AG08395 (cell line): ENCODE measurements at regions not wholly inside any gene's neighbourhood (a gene's known extent, or its start where the extent isn't known, plus 50 kb on each side); places are given as distances from the start of the nearest gene placed in this dataset.
A peak's percentile ranks its signal among the peaks of the same experiment; 100 is the strongest.
"Not testable (repeated sequence)": the region's sequence is repeated elsewhere in the genome, so short reads cannot be mapped to it uniquely, and the experiment has no call there.

Source experiments
- DNase-seq: peaks from one replicate; pipeline ENCODE4 v3.0.0; 2012; ENCODE audit warnings: mixed read lengths, low spot score

GRCh38 chr1:146411923-146412322 is 183.1 kb upstream of the NOTCH2NLA start:
- DNase-seq = not testable (repeated sequence)

DNA sequence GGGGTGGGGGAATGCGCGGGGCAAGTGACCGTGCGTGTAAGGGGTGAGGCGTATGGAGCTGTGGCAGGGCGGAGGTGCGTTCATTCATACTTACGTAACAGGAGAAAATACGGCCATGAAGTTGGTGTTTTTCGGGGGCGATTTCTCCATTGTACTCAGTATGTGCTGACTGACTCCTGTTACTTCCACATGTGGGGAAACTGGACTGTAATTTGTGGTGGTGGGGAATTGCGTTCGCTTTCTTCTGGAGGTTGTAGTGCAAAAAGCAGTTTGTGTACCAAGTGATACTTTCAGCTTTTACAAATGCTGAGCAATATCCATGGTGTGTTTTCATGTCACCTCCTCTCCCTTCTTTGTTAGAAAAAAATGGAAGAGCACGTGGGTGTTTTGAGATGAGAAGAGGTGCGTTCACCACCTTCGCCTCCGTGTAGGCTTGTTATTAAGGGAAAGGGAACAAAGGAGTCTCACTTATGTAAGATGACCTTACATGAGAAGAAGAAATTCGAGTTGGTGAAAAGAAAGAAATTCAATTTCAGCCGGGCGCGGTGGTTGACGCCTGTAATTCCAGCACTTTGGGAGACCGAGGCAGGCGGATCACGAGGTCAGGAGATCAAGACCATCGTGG is 181.1 kb upstream of the NOTCH2NLA start:
- DNase-seq = peak; percentile 0

DNA sequence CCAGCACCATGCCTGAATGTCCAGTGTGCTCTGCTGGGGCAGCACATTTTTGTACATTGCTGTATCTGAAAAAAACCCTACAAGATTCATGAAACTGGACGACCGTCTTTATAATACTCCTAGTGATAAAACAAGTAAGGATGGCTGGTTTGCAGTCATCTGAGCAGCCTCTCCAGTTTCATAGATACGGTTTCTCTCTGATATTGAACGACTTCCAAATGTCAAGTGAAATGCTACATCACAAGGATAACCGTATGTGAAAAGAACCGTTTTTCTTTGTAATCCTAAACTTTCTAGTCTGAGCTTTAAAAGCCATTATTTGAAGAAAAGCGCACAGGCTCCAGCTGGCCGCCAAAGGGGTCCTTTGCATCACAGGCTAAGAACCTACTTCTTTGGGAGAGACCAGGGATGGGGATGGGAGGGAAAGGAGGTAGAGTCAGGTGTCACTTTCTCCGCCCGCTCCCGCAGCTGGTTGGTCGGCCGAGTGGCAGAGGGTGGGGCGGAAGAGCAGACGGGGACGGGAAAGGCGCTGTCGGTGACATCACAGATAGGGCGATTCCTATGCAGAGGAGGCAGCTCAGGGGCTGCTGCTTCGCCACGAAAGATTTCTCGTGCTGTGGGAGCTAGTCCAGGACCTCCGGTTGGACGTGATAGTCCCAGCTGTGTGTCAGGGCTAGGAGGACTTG is 180.4 kb upstream of the NOTCH2NLA start:
- not testable (repeated sequence) for DNase-seq

DNA sequence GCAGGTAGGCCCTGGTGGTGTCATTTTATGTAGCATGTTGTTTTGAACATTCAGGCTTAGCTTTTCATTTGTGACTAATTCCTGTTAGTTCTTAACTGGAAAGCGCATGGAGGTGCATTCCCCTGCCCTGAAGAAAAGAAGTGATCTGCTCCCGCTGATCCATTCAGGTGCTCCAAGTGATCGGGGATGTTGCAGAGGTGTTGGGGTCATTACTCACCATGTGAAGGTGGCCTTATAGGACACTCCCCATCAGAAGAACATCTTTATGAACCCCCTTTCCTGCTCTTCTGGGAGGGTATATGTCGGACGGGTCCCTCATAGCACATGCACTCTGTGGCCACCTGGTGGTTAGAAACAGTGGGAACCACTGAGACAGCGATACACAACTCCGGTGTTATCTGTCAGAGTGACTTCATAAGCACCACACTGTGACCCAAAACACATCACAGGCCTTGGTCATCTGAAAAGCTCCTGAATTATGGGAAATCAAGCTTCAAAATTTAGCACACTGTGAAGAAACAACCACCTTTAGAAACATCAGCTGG is 172.5 kb upstream of the NOTCH2NLA start:
- DNase-seq = not testable (repeated sequence)

- DNase-seq = not testable (repeated sequence)
Observed at GRCh38 chr1:146400173-146401121, 171.6 kb upstream of the NOTCH2NLA start.

DNA sequence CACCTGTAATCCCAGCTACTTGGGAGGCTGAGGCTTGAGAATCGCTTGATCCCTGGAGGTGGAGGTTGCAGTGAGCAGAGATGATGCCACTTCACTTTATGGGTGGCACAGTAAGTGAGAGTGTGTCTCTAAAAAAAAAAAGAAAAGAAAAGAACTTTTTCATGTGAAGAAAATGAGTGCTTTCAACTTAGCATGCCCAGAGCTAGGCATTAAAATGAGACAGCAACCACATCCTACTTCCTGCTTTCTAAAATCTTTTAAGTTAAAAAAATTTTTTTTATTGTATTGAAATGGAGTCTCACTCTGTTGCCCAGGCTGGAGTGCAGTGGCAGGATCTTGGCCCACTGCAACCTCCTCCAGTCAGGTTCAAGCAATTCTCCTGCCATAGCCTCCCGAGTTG is 170.4 kb upstream of the NOTCH2NLA start:
- DNase-seq = not testable (repeated sequence)

- not testable (repeated sequence) for DNase-seq
Observed at GRCh38 chr1:146396801-146397200, 168.0 kb upstream of the NOTCH2NLA start.

DNA sequence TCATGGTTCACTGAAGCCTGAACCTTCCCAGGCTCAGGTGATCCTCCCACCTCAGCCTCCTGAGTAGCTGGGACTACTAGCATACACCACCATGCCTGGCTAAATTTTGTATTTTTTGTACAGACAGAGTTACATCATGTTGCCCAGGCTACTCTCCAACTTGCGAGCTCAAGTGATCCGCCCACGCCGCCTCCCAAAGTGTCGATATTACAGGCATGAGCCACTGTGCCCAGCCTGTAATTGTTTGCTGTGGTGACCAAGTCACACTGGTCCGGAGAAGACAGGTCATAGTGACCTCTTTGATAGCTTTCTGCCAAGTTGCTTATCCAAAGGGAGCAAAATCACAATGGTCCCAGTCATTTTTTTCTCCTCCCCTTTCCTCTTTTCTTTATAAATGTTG is 167.4 kb upstream of the NOTCH2NLA start:
- DNase-seq = not testable (repeated sequence)

GRCh38 chr1:146393796-146394195 is 165.0 kb upstream of the NOTCH2NLA start:
- not testable (repeated sequence) for DNase-seq

DNA sequence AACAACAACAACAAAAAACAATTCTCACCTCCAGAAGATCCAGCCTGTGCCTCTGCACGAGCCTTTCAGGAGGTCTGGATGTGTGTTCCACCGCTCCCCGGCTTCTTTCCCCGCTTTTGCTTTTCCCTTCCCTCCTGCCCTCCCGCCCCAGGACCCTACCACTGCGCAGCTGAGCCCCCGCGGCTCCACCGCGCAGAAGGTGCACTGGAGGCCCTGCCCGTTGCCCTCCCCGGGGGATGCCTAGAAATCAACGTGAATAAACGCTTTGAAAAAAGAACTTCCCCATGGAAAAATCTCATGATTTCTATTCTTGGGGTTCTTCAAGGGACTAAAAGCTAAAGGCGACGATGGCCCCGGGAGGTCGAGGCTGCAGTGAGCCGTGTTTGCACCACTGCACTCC is 164.3 kb upstream of the NOTCH2NLA start:
- DNase-seq = not testable (repeated sequence)

- DNase-seq = not testable (repeated sequence)
Observed at GRCh38 chr1:146389178-146389577, 160.4 kb upstream of the NOTCH2NLA start.

- not testable (repeated sequence) for DNase-seq
Observed at GRCh38 chr1:146387750-146388469, 159.1 kb upstream of the NOTCH2NLA start.

DNA sequence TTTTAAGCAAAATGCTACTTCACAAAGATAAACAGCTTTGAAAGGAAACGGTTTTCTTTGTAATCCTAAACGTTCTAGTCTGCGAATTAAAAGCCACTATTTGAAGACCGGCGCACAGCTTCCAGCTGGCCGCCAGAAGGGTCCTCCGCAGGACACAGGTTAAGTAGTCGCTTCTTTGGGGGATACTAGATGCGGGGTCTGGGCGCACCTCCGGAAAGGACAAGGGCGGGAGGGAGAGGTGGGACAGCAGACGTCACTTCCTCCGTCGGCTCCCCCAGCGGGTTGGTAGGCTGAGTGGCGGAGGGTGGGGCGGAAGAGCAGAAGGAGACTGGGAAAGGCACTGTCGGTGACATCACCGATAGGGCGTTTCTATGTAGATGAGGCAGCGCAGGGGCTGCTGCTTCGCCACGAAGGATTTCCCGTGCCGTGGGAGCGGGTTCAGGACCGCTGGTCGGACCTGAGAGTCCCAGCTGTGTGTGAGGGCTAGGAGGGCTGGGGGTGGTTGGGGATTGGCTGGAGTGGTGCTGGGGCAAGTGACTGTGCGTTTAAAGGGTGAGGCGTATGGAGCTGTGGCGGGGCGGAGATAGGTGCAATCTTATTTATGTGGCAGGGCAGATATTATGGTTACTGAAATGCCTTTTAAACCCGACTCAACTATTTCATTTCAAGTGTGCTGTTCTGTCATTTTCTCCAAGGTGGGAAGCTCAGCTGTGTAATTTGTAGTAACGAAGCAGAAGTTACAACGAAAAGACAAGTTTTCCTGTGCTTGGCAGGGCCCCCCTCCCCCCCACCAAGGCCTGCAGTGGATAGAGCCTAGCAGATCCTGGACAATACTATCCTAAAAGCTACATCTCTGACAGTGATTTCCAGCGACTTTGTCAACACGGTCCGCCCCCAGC is 158.3 kb upstream of the NOTCH2NLA start:
- peak; percentile 61 for DNase-seq

DNA sequence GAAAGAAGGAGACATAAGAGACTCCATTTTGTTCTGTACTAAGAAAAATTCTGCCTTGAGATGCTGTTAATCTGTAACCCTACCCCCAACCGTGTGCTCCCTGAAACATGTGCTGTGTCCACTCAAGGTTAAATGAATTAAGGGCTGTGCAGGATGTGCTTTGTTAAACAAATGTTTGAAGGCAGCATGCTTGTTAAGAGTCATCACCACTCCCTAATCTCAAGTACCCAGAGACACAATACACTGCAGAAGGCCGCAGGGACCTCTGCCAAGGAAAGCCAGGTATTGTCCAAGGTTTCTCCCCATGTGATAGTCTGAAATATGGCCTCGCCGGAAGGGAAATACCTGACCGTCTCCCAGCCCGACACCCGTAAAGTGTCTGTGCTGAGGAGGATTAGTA is 152.4 kb upstream of the NOTCH2NLA start:
- not testable (repeated sequence) for DNase-seq

GRCh38 chr1:146376708-146377496 is 148.1 kb upstream of the NOTCH2NLA start:
- DNase-seq = peak; percentile 68

- DNase-seq = not testable (repeated sequence)
Observed at GRCh38 chr1:146376309-146376707, 147.5 kb upstream of the NOTCH2NLA start.

GRCh38 chr1:146375108-146375507 is 146.3 kb upstream of the NOTCH2NLA start:
- DNase-seq = not testable (repeated sequence)

GRCh38 chr1:146369940-146370339 is 141.1 kb upstream of the NOTCH2NLA start:
- not testable (repeated sequence) for DNase-seq

GRCh38 chr1:146355373-146355772 is 126.6 kb upstream of the NOTCH2NLA start:
- DNase-seq = not testable (repeated sequence)

- DNase-seq = not testable (repeated sequence)
Observed at GRCh38 chr1:146326863-146327262, 98.0 kb upstream of the NOTCH2NLA start.
